Erythroblast (primary cell): ENCODE measurements at regions not wholly inside any gene's neighbourhood (a gene's known extent, or its start where the extent isn't known, plus 50 kb on each side); places are given as distances from the start of the nearest gene placed in this dataset.

Experiments
- GATA1 ChIP-seq: IDR thresholded peaks from 2 replicates; pipeline ENCODE4 v1.6.1; 2011; ENCODE audit warnings: low read depth, mild to moderate bottlenecking, control low read depth, low read length, moderate library complexity
- POLR2A ChIP-seq: IDR thresholded peaks from 2 replicates; pipeline ENCODE4 v1.6.1; 2011; ENCODE audit warnings: mild to moderate bottlenecking, low read length

- TF ChIP-seq POLR2A (no peak), GATA1 (no peak)
Observed at GRCh38 chr5:4542145-4542778, 597.9 kb upstream of the ADAMTS16 start.
